Heart right ventricle (tissue), 16 donors: ENCODE measurements at regions not wholly inside any gene's neighbourhood (a gene's known extent, or its start where the extent isn't known, plus 50 kb on each side); places are given as distances from the start of the nearest gene placed in this dataset.

Source experiments
- ATAC-seq, 8 donors: fragments of 200-7000 bp; cut with Tn5 transposase; one replicate each; pipeline ENCODE4 v1.9.1; 2020; ENCODE audit warnings: mild to moderate bottlenecking in 8 of 8, moderate library complexity in 8 of 8, moderate number of reproducible peaks in 1 of 8
- DNase-seq, 2 donors: peaks; one replicate each; pipeline ENCODE4 v3.0.0-alpha.2; 2020
- H3K27ac ChIP-seq, 10 donors: fragments of 200-600 bp; sonication (generic) in 2 of 10; one replicate each; pipeline versions ENCODE4 v1.5.0 to v1.8.0; 2020 to 2022; ENCODE audit warnings: mild to moderate bottlenecking in 3 of 10
- H3K27me3 ChIP-seq, 7 donors: fragments of 200-600 bp; one replicate each; pipeline ENCODE4 v1.8.0; 2021 to 2022; ENCODE audit warnings: mild to moderate bottlenecking in 2 of 7
- H3K36me3 ChIP-seq, 9 donors: fragments of 200-600 bp; sonication (generic) in 1 of 9; one replicate each; pipeline versions ENCODE4 v1.5.0 to v1.8.0; 2020 to 2022; ENCODE audit warnings: mild to moderate bottlenecking in 2 of 9
- H3K4me1 ChIP-seq, 9 donors: fragments of 200-600 bp; sonication (generic) in 1 of 9; one replicate each; pipeline versions ENCODE4 v1.5.0 to v1.8.0; 2020 to 2022; ENCODE audit warnings: mild to moderate bottlenecking in 4 of 9
- H3K4me3 ChIP-seq, 10 donors: fragments of 200-600 bp; sonication (generic) in 2 of 10; one replicate each; pipeline versions ENCODE4 v1.5.0 to v1.8.0; 2020 to 2022; ENCODE audit warnings: mild to moderate bottlenecking in 7 of 10, moderate library complexity in 2 of 10
- H3K9me3 ChIP-seq, 11 donors: fragments of 200-600 bp in 10 of 11; sonication (generic) in 2 of 11; one replicate each; pipeline versions ENCODE4 v1.5.0 to v1.8.0; 2013 to 2022; ENCODE audit warnings: mild to moderate bottlenecking in 2 of 11, control low read depth in 1 of 11, moderate library complexity in 1 of 11
- WGBS, 2 donors: extraction: QIAGEN DNeasy Blood & Tissue Kit; methylation state at CpG; one replicate each; pipeline ENCODE4 v1.1.7; 2013; ENCODE audit warnings: inconsistent platforms in 1 of 2; 5-methylcytosine and 5-hydroxymethylcytosine counted together
- intact Hi-C, 10 donors: fragments of 100-400 bp; cut with DNase I; formaldehyde crosslinking; loops; one replicate each; pipeline versions ENCODE4 v1.11.1 to v1.14.2; 2022
- TF ChIP-seq, protein P1 (sequence below), 9 donors: fragments of 200-600 bp; sonication (generic) in 2 of 9; IDR thresholded peaks; one replicate each; pipeline versions ENCODE4 v1.5.0 to v1.8.0; 2021 to 2022; ENCODE audit warnings: antibody characterized with exemption in 9 of 9, mild to moderate bottlenecking in 5 of 9, moderate library complexity in 1 of 9
- donor health status: Arrhythmogenic right ventricular cardiomyopathy.
- donor health status: ischemic (EF 13 %, LVEDD 7.1; RV severe dilation, severe dysfunction).
- donor health status: healthy with polysubstance abuse.
- donor health status: DM: no; HTN: yes; CAD: no.
- donor health status: DM: no; HTN: no; CAD: no.
- donor health status: ischemic (EF 25% LVEDD 6.9; RV normal size, moderate dysfunction).
- donor health status: ischemic (EF 25% LVEDD 5.7; RV mildly dilated, moderate dysfunction).
- donor health status: healthy.
- donor health status: DM: yes; HTN: yes; CAD: no.
- donor health status: Ischemic cardiomyopathy.
- donor health status: ischemic (EF 35%, LVEDD 5.7; RV mildly dilated, moderate dysfunction).
- donor health status: nonischemic (EF 11% LVEDD 7.7; RV severe dilation, severe dysfunction).
- donor health status: DM: yes; HTN: yes; CAD: no.
- donor health status: PGD.
- donor health status: ischemic (EF 29% LVEDD 5.4; RV normal size, mild dysfunction).
- donor health status: nonischemic (EF 23%, LVEDD 6.1; RV moderate dilation, normal function).

DNA sequence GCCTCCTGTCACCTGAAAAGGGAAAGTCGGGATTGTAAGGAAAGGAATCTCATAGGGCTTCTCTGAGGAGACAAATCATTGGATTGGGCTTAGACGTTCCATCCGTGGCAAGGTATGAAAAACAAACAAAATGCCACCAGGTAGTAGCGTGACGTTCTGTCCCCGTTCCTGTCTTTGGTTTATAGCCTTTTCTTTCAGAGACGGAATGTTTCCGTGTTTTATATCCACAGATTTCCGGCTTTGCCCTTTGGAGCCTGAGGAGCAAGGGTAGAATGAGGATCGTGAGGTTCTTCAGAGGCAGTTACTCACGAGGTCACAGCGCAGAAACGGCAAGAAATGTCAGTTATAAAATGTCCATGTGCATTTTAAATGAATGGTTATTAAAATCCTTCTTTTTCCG lies 118.3 kb downstream of the TMEM18 start:
- no peak for DNase-seq
- Histone ChIP-seq H3K4me3 (no peak overlapping the region), H3K36me3 (no peaks in the 10 kb centered on the region), H3K4me1 (no peaks in the 10 kb centered on the region), H3K27me3 (peaks cover 0 to 28% (median 9%) of the 10 kb centered on the region in 7 donors), H3K27ac (no peak overlapping the region), H3K9me3 (no peaks in the 10 kb centered on the region)
- TF ChIP-seq, protein P1, sequence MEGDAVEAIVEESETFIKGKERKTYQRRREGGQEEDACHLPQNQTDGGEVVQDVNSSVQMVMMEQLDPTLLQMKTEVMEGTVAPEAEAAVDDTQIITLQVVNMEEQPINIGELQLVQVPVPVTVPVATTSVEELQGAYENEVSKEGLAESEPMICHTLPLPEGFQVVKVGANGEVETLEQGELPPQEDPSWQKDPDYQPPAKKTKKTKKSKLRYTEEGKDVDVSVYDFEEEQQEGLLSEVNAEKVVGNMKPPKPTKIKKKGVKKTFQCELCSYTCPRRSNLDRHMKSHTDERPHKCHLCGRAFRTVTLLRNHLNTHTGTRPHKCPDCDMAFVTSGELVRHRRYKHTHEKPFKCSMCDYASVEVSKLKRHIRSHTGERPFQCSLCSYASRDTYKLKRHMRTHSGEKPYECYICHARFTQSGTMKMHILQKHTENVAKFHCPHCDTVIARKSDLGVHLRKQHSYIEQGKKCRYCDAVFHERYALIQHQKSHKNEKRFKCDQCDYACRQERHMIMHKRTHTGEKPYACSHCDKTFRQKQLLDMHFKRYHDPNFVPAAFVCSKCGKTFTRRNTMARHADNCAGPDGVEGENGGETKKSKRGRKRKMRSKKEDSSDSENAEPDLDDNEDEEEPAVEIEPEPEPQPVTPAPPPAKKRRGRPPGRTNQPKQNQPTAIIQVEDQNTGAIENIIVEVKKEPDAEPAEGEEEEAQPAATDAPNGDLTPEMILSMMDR (IDR thresholded peaks at IDR 0.05), result no peak
- no peak for ATAC-seq
- 85% methylated on average over 14 of the region's 14 CpGs for WGBS, 2 donors
- intact Hi-C loops, result no loop called here

DNA sequence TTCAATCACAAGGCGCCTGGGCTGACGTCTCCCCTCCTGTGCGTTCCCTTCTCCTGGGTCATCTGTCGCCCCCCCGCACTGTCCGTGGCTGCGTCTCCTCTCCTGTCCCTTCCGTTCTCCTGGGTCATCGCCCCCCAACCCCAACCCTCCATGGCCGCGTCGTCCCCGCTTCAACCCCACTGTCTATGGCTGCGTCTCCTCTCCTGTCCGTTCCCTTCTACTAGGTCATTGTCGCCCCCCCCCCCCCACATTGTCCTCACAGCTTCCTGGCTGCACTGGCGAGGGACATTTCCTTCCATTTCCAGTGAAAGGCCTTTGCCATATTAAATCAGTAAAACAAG lies 118.9 kb downstream of the TMEM18 start:
- WGBS, 2 donors, result 74 to 81% methylated on average over 15 to 17 of the region's 17 CpGs
- ATAC-seq (peak in 2 of 8 donors; percentile 25 to 33), DNase-seq (no peak)
- intact Hi-C loops, result no loop called here
- H3K9me3 ChIP-seq, result no peaks in the 10 kb centered on the region
- H3K27ac ChIP-seq, result no peak overlapping the region
- no peak overlapping the region for H3K4me3 ChIP-seq
- H3K27me3 ChIP-seq, result peaks cover 0 to 28% (median 9%) of the 10 kb centered on the region in 7 donors
- no peaks in the 10 kb centered on the region for H3K4me1 ChIP-seq
- TF ChIP-seq, protein P1 (IDR thresholded peaks at IDR 0.05), result no peak
- no peaks in the 10 kb centered on the region for H3K36me3 ChIP-seq

DNA sequence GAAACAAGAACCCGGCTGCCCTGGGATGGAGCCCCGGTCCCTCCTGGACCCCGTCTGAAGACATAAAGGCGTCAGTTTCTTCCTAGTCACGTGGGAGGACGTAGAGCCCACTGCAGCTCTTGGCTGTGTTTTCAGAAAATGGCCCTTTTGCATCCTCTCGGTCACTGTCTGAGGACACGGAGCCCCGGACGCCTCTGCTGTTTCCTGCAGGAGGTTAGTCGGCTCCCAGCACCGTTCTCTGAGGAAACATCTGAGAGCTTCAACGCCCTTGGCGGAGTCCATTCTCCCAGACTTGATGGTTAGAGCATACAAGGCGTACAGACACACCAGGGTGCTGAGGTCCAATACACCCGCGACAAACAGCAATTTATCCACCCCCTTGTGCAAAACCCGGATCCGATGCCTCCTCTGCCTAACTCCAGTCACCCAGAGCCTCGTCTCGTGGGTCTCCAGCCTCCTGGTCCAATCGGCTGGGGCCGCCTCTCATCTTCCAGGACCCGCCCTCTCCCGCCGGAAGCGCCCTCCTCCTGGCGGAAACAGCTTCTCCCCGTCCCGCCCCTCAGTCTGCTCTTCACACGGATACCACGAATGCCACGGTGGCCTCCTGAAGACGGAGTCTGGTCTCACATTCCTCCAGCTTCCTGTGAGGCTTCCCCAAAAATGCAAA lies 119.4 kb downstream of the TMEM18 start:
- 71 to 84% methylated on average over 34 of the region's 34 CpGs for WGBS, 2 donors
- H3K27ac ChIP-seq, result no peak overlapping the region
- ATAC-seq, result peak in 2 of 8 donors; percentile 74 to 84
- no peak overlapping the region for H3K4me3 ChIP-seq
- DNase-seq, result no peak
- no peaks in the 10 kb centered on the region for H3K4me1 ChIP-seq
- H3K9me3 ChIP-seq, result no peaks in the 10 kb centered on the region
- intact Hi-C loops, result no loop called here
- peaks cover 0 to 27% (median 14%) of the 10 kb centered on the region in 7 donors for H3K27me3 ChIP-seq
- TF ChIP-seq, protein P1 (IDR thresholded peaks at IDR 0.05), result no peak
- H3K36me3 ChIP-seq, result no peaks in the 10 kb centered on the region

DNA sequence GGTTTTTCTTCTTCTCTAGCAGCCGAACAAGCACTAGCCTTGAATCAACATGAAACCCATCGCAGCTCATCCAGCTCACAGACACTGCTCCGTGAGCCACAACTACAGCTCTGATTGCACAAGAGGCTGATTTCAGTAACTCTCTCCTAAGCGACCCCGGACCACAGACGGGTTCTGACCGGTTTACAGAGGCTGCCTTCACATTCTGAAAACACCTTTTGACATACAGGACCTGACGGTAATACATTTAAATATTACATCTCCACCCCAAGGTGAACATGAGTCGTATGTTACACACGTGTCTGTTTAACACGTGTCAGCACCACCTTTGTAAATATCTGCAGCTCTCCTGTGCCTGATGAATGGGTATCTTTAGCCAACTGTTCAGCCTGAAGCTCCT lies 120.7 kb downstream of the TMEM18 start:
- Histone ChIP-seq H3K4me3 (no peak overlapping the region), H3K4me1 (no peaks in the 10 kb centered on the region), H3K9me3 (no peaks in the 10 kb centered on the region), H3K27me3 (peaks cover 0 to 26% (median 23%) of the 10 kb centered on the region in 7 donors), H3K27ac (no peak overlapping the region), H3K36me3 (no peaks in the 10 kb centered on the region)
- ATAC-seq, result no peak
- WGBS, 2 donors, result 74 to 78% methylated on average over 11 of the region's 11 CpGs
- no peak for DNase-seq
- intact Hi-C loops, result no loop called here
- TF ChIP-seq, protein P1 (IDR thresholded peaks at IDR 0.05), result no peak
